Neural cell (in vitro differentiated cells): ENCODE measurements at regions not wholly inside any gene's neighbourhood (a gene's known extent, or its start where the extent isn't known, plus 50 kb on each side); places are given as distances from the start of the nearest gene placed in this dataset.

Experiments used
- H2AFZ ChIP-seq: fragments of 200-600, 300-800 bp; sonication (generic), shearing (Covaris generic); 2 replicates; pipeline ENCODE4 v1.6.0; 2014; ENCODE audit warnings: low read depth, mild to moderate bottlenecking, antibody characterized with exemption, low read length, moderate library complexity
- H3F3A ChIP-seq: fragments of 200-600 bp; shearing (Covaris generic); 2 replicates; pipeline ENCODE4 v1.6.1; 2016; ENCODE audit warnings: mild to moderate bottlenecking, moderate library complexity, mixed read lengths, antibody characterized with exemption, low read length; ENCODE audit not compliant: insufficient read depth, poor library complexity, severe bottlenecking
- H3K27ac ChIP-seq: fragments of 200-600, 300-800 bp; sonication (generic), shearing (Covaris generic); 2 replicates; pipeline ENCODE4 v1.5.1; 2014; ENCODE audit warnings: mild to moderate bottlenecking, low read length, moderate library complexity
- H3K27me3 ChIP-seq: fragments of 300-800, 200-600 bp; sonication (generic), shearing (Covaris generic); 2 replicates; pipeline ENCODE4 v1.6.0; 2014; ENCODE audit warnings: mild to moderate bottlenecking, low read depth, low read length, moderate library complexity; ENCODE audit not compliant: insufficient read depth
- H3K36me3 ChIP-seq: fragments of 300-800, 200-600 bp; sonication (generic), shearing (Covaris generic); 2 replicates; pipeline ENCODE4 v1.5.1; 2014; ENCODE audit warnings: mild to moderate bottlenecking, antibody characterized with exemption, low read length, moderate library complexity; ENCODE audit not compliant: insufficient read depth
- H3K4me2 ChIP-seq: fragments of 300-800, 200-600 bp; sonication (generic), shearing (Covaris generic); 2 replicates; pipeline ENCODE4 v1.6.0; 2014; ENCODE audit warnings: mild to moderate bottlenecking, low read length
- H3K4me3 ChIP-seq: fragments of 300-800, 200-600 bp; sonication (generic), shearing (Covaris generic); 2 replicates; pipeline ENCODE4 v1.5.1; 2014; ENCODE audit warnings: mild to moderate bottlenecking, low read length, moderate library complexity
- H3K79me2 ChIP-seq: fragments of 200-600 bp; shearing (Covaris generic); replicated peaks from 2 replicates; pipeline ENCODE4 v1.6.0; 2014; ENCODE audit warnings: mild to moderate bottlenecking, low read length, moderate library complexity; ENCODE audit not compliant: insufficient read depth
- H3K9ac ChIP-seq: fragments of 300-800, 200-600 bp; sonication (generic), shearing (Covaris generic); 2 replicates; pipeline ENCODE4 v1.6.1; 2016; ENCODE audit warnings: mild to moderate bottlenecking, low read length, mixed read lengths
- H3K9me2 ChIP-seq: fragments of 200-600 bp; shearing (Covaris generic); 2 replicates; pipeline ENCODE4 v1.6.1; 2016; ENCODE audit warnings: mild to moderate bottlenecking, low read length, mixed read lengths; ENCODE audit not compliant: insufficient read depth
- H3K9me3 ChIP-seq: fragments of 200-600, 300-800 bp; sonication (generic), shearing (Covaris generic); 2 replicates; pipeline ENCODE4 v1.6.1; 2016; ENCODE audit warnings: mild to moderate bottlenecking, mixed run types, low read length, moderate library complexity, mixed read lengths
- H4K20me1 ChIP-seq: fragments of 200-600 bp; shearing (Covaris generic); 2 replicates; pipeline ENCODE4 v1.6.1; 2016; ENCODE audit warnings: mild to moderate bottlenecking, mixed run types; ENCODE audit not compliant: insufficient read depth
- CTCF ChIP-seq: fragments of 450-650 bp; IDR thresholded peaks from 2 replicates; pipeline ENCODE4 v1.5.1; 2014; ENCODE audit warnings: antibody characterized with exemption, mild to moderate bottlenecking, moderate library complexity; ENCODE audit not compliant: poor library complexity, severe bottlenecking
- EP300 ChIP-seq: fragments of 450-650 bp; conservative IDR thresholded peaks from 2 replicates; pipeline ENCODE4 v1.6.1; 2014; ENCODE audit warnings: antibody characterized with exemption, mild to moderate bottlenecking, moderate library complexity; ENCODE audit not compliant: poor library complexity, severe bottlenecking
- EZH2 ChIP-seq: fragments of 200-600, 300-800 bp; shearing (Covaris generic), sonication (generic); IDR thresholded peaks from 2 replicates; pipeline ENCODE4 v1.6.1; 2014; ENCODE audit warnings: antibody characterized with exemption, low read length, borderline replicate concordance, mild to moderate bottlenecking; ENCODE audit not compliant: insufficient read depth, poor library complexity, severe bottlenecking
- MXI1 ChIP-seq: fragments of 450-650 bp; conservative IDR thresholded peaks from 2 replicates; pipeline ENCODE4 v1.6.1; 2014; ENCODE audit warnings: antibody characterized with exemption, mild to moderate bottlenecking; ENCODE audit not compliant: poor library complexity, severe bottlenecking
- POLR2AphosphoS5 ChIP-seq: IDR thresholded peaks from 2 replicates; pipeline ENCODE4 v1.6.1; 2012
- REST ChIP-seq: IDR thresholded peaks from 2 replicates; pipeline ENCODE4 v1.6.1; 2012; ENCODE audit warnings: borderline replicate concordance
- TAF1 ChIP-seq: IDR thresholded peaks from 2 replicates; pipeline ENCODE4 v1.6.1; 2012; ENCODE audit warnings: low read depth

GRCh38 chr2:185466915-185467314 lies 271.7 kb upstream of the FSIP2 start:
- no peak for TF ChIP-seq MXI1
- no peak for TF ChIP-seq CTCF
- no peak for TF ChIP-seq EZH2
- Histone ChIP-seq H3F3A (no peaks in the 10 kb centered on the region), H3K27me3 (no peaks in the 10 kb centered on the region), H3K36me3 (no peaks in the 10 kb centered on the region), H3K4me2 (no peak overlapping the region), H4K20me1 (no peaks in the 10 kb centered on the region), H3K79me2 (no peaks in the 10 kb centered on the region), H3K9me3 (no peaks in the 10 kb centered on the region), H2AFZ (no peak overlapping the region), H3K4me3 (no peak overlapping the region), H3K27ac (no peak overlapping the region), H3K9me2 (no peaks in the 10 kb centered on the region), H3K9ac (no peak overlapping the region)

- no peaks in the 10 kb centered on the region for H3K9me2 ChIP-seq
These were observed 267.2 kb upstream of the FSIP2 start for GRCh38 chr2:185471441-185471840.

More at GRCh38 chr2:185471441-185471840, 267.2 kb upstream of the FSIP2 start:
- no peak overlapping the region for H3K4me3 ChIP-seq
- no peaks in the 10 kb centered on the region for H3K27me3 ChIP-seq
- H3K27ac ChIP-seq = no peak overlapping the region
- peaks cover 4% of the 10 kb centered on the region for H3F3A ChIP-seq
- no peaks in the 10 kb centered on the region for H4K20me1 ChIP-seq
- peak overlapping the region; percentile 29 for H3K4me2 ChIP-seq
- H3K36me3 ChIP-seq = no peaks in the 10 kb centered on the region
- no peak overlapping the region for H3K9ac ChIP-seq
- TF ChIP-seq CTCF (no peak), EZH2 (no peak), REST (no peak), MXI1 (no peak), EP300 (peak; percentile 73), POLR2AphosphoS5 (peak; percentile 55), TAF1 (no peak)
- no peaks in the 10 kb centered on the region for H3K79me2 ChIP-seq
- H3K9me3 ChIP-seq = no peaks in the 10 kb centered on the region
- no peak overlapping the region for H2AFZ ChIP-seq
